ENCODE measurements at regions not wholly inside any gene's neighbourhood (a gene's known extent, or its start where the extent isn't known, plus 50 kb on each side); places are given as distances from the start of the nearest gene placed in this dataset.

- H3K36me3 ChIP-seq (ENCODE audit: insufficient read depth, low read length): no peaks in the 10 kb centered on the region
- H3K9me3 ChIP-seq (replicated peaks; ENCODE audit: low read length): no peaks in the 10 kb centered on the region
- H3K4me2 ChIP-seq (ENCODE audit: low read length): no peak overlapping the region
- no peaks in the 10 kb centered on the region for H3K27me3 ChIP-seq (ENCODE audit: control insufficient read depth, insufficient read depth, low read length)
- H3K4me1 ChIP-seq (ENCODE audit: control insufficient read depth, insufficient read depth, low read length): no peaks in the 10 kb centered on the region
- no peak overlapping the region for H3K9ac ChIP-seq (ENCODE audit: low read depth, low read length)
- H3K4me3 ChIP-seq (ENCODE audit: low read length): no peak overlapping the region
These were observed 504.0 kb downstream of the RAPGEF2 start for GRCh38 chr4:159606835-159607234.

GRCh38 chr4:159607809-159608208, 504.9 kb downstream of the RAPGEF2 start:
- Histone ChIP-seq H3K36me3 (ENCODE audit: insufficient read depth, low read length) (no peaks in the 10 kb centered on the region), H3K4me2 (ENCODE audit: low read length) (no peak overlapping the region), H3K27me3 (ENCODE audit: control insufficient read depth, insufficient read depth, low read length) (no peaks in the 10 kb centered on the region), H3K4me1 (ENCODE audit: control insufficient read depth, insufficient read depth, low read length) (no peaks in the 10 kb centered on the region), H3K9me3 (replicated peaks; ENCODE audit: low read length) (no peaks in the 10 kb centered on the region), H3K4me3 (ENCODE audit: low read length) (no peak overlapping the region), H3K9ac (ENCODE audit: low read depth, low read length) (no peak overlapping the region)

DNA sequence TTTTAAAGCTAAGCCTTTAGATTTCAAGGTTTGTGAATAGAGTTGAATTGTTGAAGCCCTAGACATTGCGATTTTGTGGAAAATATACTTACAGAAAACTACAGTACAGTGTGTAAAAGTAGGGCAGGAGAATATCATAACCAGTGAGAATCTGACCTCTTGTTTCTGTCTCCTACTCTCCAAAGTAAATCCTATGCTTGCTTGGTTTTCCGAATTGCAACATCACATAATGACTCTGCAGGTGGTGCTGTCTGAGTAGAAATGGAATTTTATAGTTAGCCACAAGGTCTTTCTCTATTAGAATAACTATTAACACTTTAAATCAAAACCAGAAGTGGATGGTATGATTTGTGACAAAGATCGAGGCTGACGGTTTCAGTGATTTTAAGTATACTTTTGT, 505.6 kb downstream of the RAPGEF2 start:
- Histone ChIP-seq H3K4me2 (ENCODE audit: low read length) (no peak overlapping the region), H3K9me3 (replicated peaks; ENCODE audit: low read length) (no peaks in the 10 kb centered on the region), H3K9ac (ENCODE audit: low read depth, low read length) (no peak overlapping the region), H3K36me3 (ENCODE audit: insufficient read depth, low read length) (no peaks in the 10 kb centered on the region), H3K4me1 (ENCODE audit: control insufficient read depth, insufficient read depth, low read length) (no peaks in the 10 kb centered on the region), H3K4me3 (ENCODE audit: low read length) (no peak overlapping the region), H3K27me3 (ENCODE audit: control insufficient read depth, insufficient read depth, low read length) (no peaks in the 10 kb centered on the region)

GRCh38 chr4:159632031-159632430, 529.2 kb downstream of the RAPGEF2 start:
- H3K4me2 ChIP-seq (ENCODE audit: low read length): no peak overlapping the region
- H3K36me3 ChIP-seq (ENCODE audit: insufficient read depth, low read length): no peaks in the 10 kb centered on the region
- no peaks in the 10 kb centered on the region for H3K27me3 ChIP-seq (ENCODE audit: control insufficient read depth, insufficient read depth, low read length)
- H3K9me3 ChIP-seq (replicated peaks; ENCODE audit: low read length): no peaks in the 10 kb centered on the region
- no peak overlapping the region for H3K4me3 ChIP-seq (ENCODE audit: low read length)
- H3K9ac ChIP-seq (ENCODE audit: low read depth, low read length): no peak overlapping the region
- no peaks in the 10 kb centered on the region for H3K4me1 ChIP-seq (ENCODE audit: control insufficient read depth, insufficient read depth, low read length)

GRCh38 chr4:159639671-159640323, 536.9 kb downstream of the RAPGEF2 start:
- H3K4me1 ChIP-seq (ENCODE audit: control insufficient read depth, insufficient read depth, low read length): no peaks in the 10 kb centered on the region

DNA sequence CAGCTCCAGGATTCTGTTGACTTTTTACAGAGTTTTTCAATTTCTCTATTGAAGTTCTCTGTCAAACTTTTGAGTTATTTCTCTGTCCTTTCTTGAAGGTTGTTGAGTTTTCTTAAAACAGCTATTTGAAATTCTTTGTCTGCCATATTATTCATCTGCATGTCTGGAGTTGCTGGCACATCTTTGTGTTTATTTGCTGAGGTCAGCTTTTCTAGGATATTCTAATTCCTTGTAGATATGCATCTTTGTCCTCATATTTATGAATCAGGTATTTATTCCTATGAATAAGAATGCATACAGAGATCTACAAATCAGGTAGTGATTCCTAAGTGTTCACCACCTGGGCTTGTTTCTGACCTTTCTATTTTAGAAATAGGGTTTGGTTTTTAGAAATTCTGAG, 546.4 kb downstream of the RAPGEF2 start:
- Histone ChIP-seq H3K36me3 (ENCODE audit: insufficient read depth, low read length) (no peaks in the 10 kb centered on the region), H3K27me3 (ENCODE audit: control insufficient read depth, insufficient read depth, low read length) (no peaks in the 10 kb centered on the region), H3K9ac (ENCODE audit: low read depth, low read length) (no peak overlapping the region), H3K4me2 (ENCODE audit: low read length) (no peak overlapping the region), H3K4me1 (ENCODE audit: control insufficient read depth, insufficient read depth, low read length) (no peaks in the 10 kb centered on the region), H3K4me3 (ENCODE audit: low read length) (no peak overlapping the region), H3K9me3 (replicated peaks; ENCODE audit: low read length) (no peaks in the 10 kb centered on the region)

More at GRCh38 chr4:159639671-159640323, 536.9 kb downstream of the RAPGEF2 start:
- H3K4me2 ChIP-seq (ENCODE audit: low read length): no peak overlapping the region
- H3K9ac ChIP-seq (ENCODE audit: low read depth, low read length): no peak overlapping the region
- H3K4me3 ChIP-seq (ENCODE audit: low read length): no peak overlapping the region
- no peaks in the 10 kb centered on the region for H3K36me3 ChIP-seq (ENCODE audit: insufficient read depth, low read length)
- H3K9me3 ChIP-seq (replicated peaks; ENCODE audit: low read length): no peaks in the 10 kb centered on the region
- no peaks in the 10 kb centered on the region for H3K27me3 ChIP-seq (ENCODE audit: control insufficient read depth, insufficient read depth, low read length)

GRCh38 chr4:159652871-159653270, 550.0 kb downstream of the RAPGEF2 start:
- Histone ChIP-seq H3K4me1 (ENCODE audit: control insufficient read depth, insufficient read depth, low read length) (peaks cover 6% of the 10 kb centered on the region), H3K36me3 (ENCODE audit: insufficient read depth, low read length) (no peaks in the 10 kb centered on the region), H3K4me2 (ENCODE audit: low read length) (no peak overlapping the region), H3K9me3 (replicated peaks; ENCODE audit: low read length) (no peaks in the 10 kb centered on the region), H3K27me3 (ENCODE audit: control insufficient read depth, insufficient read depth, low read length) (no peaks in the 10 kb centered on the region), H3K9ac (ENCODE audit: low read depth, low read length) (no peak overlapping the region), H3K4me3 (ENCODE audit: low read length) (no peak overlapping the region)

- Histone ChIP-seq H3K9me3 (replicated peaks; ENCODE audit: low read length) (no peaks in the 10 kb centered on the region), H3K4me3 (ENCODE audit: low read length) (no peak overlapping the region), H3K9ac (ENCODE audit: low read depth, low read length) (no peak overlapping the region), H3K4me1 (ENCODE audit: control insufficient read depth, insufficient read depth, low read length) (peaks cover 6% of the 10 kb centered on the region), H3K36me3 (ENCODE audit: insufficient read depth, low read length) (no peaks in the 10 kb centered on the region), H3K27me3 (ENCODE audit: control insufficient read depth, insufficient read depth, low read length) (no peaks in the 10 kb centered on the region), H3K4me2 (ENCODE audit: low read length) (no peak overlapping the region)
These were observed 552.7 kb downstream of the RAPGEF2 start for GRCh38 chr4:159655547-159655946.

GRCh38 chr4:159669094-159669493, 566.2 kb downstream of the RAPGEF2 start:
- no peak overlapping the region for H3K4me3 ChIP-seq (ENCODE audit: low read length)
- no peak overlapping the region for H3K4me2 ChIP-seq (ENCODE audit: low read length)
- no peaks in the 10 kb centered on the region for H3K4me1 ChIP-seq (ENCODE audit: control insufficient read depth, insufficient read depth, low read length)
- no peaks in the 10 kb centered on the region for H3K9me3 ChIP-seq (replicated peaks; ENCODE audit: low read length)
- no peak overlapping the region for H3K9ac ChIP-seq (ENCODE audit: low read depth, low read length)
- no peaks in the 10 kb centered on the region for H3K36me3 ChIP-seq (ENCODE audit: insufficient read depth, low read length)
- H3K27me3 ChIP-seq (ENCODE audit: control insufficient read depth, insufficient read depth, low read length): no peaks in the 10 kb centered on the region

- Histone ChIP-seq H3K36me3 (ENCODE audit: insufficient read depth, low read length) (no peaks in the 10 kb centered on the region), H3K9ac (ENCODE audit: low read depth, low read length) (no peak overlapping the region), H3K9me3 (replicated peaks; ENCODE audit: low read length) (no peaks in the 10 kb centered on the region), H3K4me1 (ENCODE audit: control insufficient read depth, insufficient read depth, low read length) (peaks cover 4% of the 10 kb centered on the region), H3K4me2 (ENCODE audit: low read length) (no peak overlapping the region), H3K27me3 (ENCODE audit: control insufficient read depth, insufficient read depth, low read length) (no peaks in the 10 kb centered on the region), H3K4me3 (ENCODE audit: low read length) (no peak overlapping the region)
These were observed 570.3 kb downstream of the RAPGEF2 start for GRCh38 chr4:159673221-159673620.

DNA sequence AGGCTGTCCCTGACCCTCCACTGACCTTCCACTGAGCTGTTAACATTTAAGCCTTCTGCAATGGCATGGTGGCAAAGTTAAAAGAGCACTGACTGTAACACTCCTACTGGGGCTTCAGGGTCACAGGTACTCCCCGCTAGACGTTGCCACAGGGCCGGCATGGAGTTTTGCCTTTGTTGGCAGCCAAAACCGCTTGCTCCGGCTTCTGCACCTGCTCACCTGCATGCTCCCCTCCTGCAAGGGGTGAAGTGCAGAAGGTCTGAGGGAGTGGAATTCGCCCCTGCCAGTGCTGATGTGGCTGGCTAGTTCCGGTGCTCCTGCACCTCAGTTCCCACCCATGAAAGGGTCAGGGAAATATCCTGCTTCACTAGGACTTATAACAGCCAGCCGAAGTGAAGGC, 571.4 kb downstream of the RAPGEF2 start:
- H3K9ac ChIP-seq (ENCODE audit: low read depth, low read length): no peak overlapping the region
- H3K36me3 ChIP-seq (ENCODE audit: insufficient read depth, low read length): no peaks in the 10 kb centered on the region
- H3K4me3 ChIP-seq (ENCODE audit: low read length): no peak overlapping the region
- H3K27me3 ChIP-seq (ENCODE audit: control insufficient read depth, insufficient read depth, low read length): no peaks in the 10 kb centered on the region
- H3K4me2 ChIP-seq (ENCODE audit: low read length): no peak overlapping the region
- H3K4me1 ChIP-seq (ENCODE audit: control insufficient read depth, insufficient read depth, low read length): peaks cover 4% of the 10 kb centered on the region
- no peaks in the 10 kb centered on the region for H3K9me3 ChIP-seq (replicated peaks; ENCODE audit: low read length)

DNA sequence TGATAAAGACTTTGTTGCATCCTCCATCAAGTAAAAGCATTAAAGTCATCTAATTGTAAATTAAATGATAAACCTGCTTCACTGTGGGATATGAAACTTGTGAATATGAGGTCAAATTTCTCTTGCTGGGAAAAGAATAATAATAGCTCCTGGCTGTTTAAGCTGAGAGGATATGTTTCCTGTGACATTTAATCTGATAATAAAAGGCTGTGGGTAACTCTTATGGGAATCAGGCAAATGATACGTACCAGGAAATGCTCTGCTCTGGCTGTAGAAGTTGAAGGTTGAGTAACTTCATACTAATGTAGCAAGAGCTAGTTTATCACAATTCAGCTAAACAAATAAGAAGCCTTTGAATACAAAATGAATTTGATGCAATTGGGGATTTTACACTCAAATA, 574.6 kb downstream of the RAPGEF2 start:
- no peaks in the 10 kb centered on the region for H3K36me3 ChIP-seq (ENCODE audit: insufficient read depth, low read length)
- peak overlapping the region; percentile 15 for H3K4me2 ChIP-seq (ENCODE audit: low read length)
- no peaks in the 10 kb centered on the region for H3K9me3 ChIP-seq (replicated peaks; ENCODE audit: low read length)
- no peaks in the 10 kb centered on the region for H3K27me3 ChIP-seq (ENCODE audit: control insufficient read depth, insufficient read depth, low read length)
- H3K4me1 ChIP-seq (ENCODE audit: control insufficient read depth, insufficient read depth, low read length): peaks cover 4% of the 10 kb centered on the region
- no peak overlapping the region for H3K4me3 ChIP-seq (ENCODE audit: low read length)
- no peak overlapping the region for H3K9ac ChIP-seq (ENCODE audit: low read depth, low read length)

Measured in skeletal muscle satellite cell (primary cell).